HepG2 (cell line): ENCODE measurements at regions not wholly inside any gene's neighbourhood (a gene's known extent, or its start where the extent isn't known, plus 50 kb on each side); places are given as distances from the start of the nearest gene placed in this dataset.

Experiments used
- ADNP ChIP-seq: sonication (generic); formaldehyde crosslinking; IDR thresholded peaks from 2 replicates; pipeline ENCODE4 v1.4.0; 2020; ENCODE audit warnings: missing genetic modification reagents
- ATRX ChIP-seq: sonication (generic); formaldehyde crosslinking; IDR thresholded peaks from 2 replicates; pipeline ENCODE4 v1.4.0; 2020; ENCODE audit warnings: missing genetic modification reagents, borderline replicate concordance
- HOXA7 ChIP-seq: sonication (generic); formaldehyde crosslinking; IDR thresholded peaks from 2 replicates; pipeline ENCODE4 v1.8.1; 2022; ENCODE audit warnings: mild to moderate bottlenecking, missing genetic modification reagents, moderate library complexity
- RBFOX2 ChIP-seq: fragments of 200-400 bp; formaldehyde crosslinking; IDR thresholded peaks from 2 replicates; pipeline ENCODE4 v1.6.1; 2017; ENCODE audit warnings: low read depth, mild to moderate bottlenecking, low read length
- SP5 ChIP-seq: IDR thresholded peaks from 2 replicates; pipeline ENCODE4 v1.6.1; 2016; ENCODE audit warnings: low read depth, borderline replicate concordance
- ZFX ChIP-seq: sonication (generic); formaldehyde crosslinking; IDR thresholded peaks from 2 replicates; pipeline ENCODE4 v1.4.0; 2020; ENCODE audit warnings: mild to moderate bottlenecking, low read depth, missing genetic modification reagents, moderate library complexity
- ZMYM3 ChIP-seq: sonication (generic); formaldehyde crosslinking; IDR thresholded peaks from 2 replicates; pipeline ENCODE4 v1.5.1; 2020; ENCODE audit warnings: mild to moderate bottlenecking, missing genetic modification reagents
- ZNF451 ChIP-seq: sonication (generic); formaldehyde crosslinking; IDR thresholded peaks from 2 replicates; pipeline ENCODE4 v1.5.0; 2020; ENCODE audit warnings: mild to moderate bottlenecking, missing genetic modification reagents
- ZNF549 ChIP-seq: sonication (generic); formaldehyde crosslinking; IDR thresholded peaks from 2 replicates; pipeline ENCODE4 v1.5.0; 2020; ENCODE audit warnings: missing genetic modification reagents
- TF ChIP-seq, protein P1 (sequence below): sonication (generic); formaldehyde crosslinking; IDR thresholded peaks from one replicate; pipeline ENCODE4 v1.5.1; 2020; ENCODE audit warnings: mild to moderate bottlenecking, missing genetic modification reagents; ENCODE audit errors: not compliant biosample characterization
- TF ChIP-seq, protein P2 (sequence below): sonication (generic); formaldehyde crosslinking; IDR thresholded peaks from 2 replicates; pipeline ENCODE4 v1.5.0; 2020; ENCODE audit warnings: mild to moderate bottlenecking, missing genetic modification reagents
- TF ChIP-seq, protein P3 (sequence below): IDR thresholded peaks from 2 replicates; pipeline ENCODE4 v1.6.1; 2012; ENCODE audit warnings: low read length, improper control_type of control experiment
- TF ChIP-seq, protein P4 (sequence below): sonication (generic); formaldehyde crosslinking; IDR thresholded peaks from 2 replicates; pipeline ENCODE4 v1.4.0; 2020; ENCODE audit warnings: missing genetic modification reagents; ENCODE audit errors: not compliant biosample characterization
- TF ChIP-seq, protein P5 (sequence below): sonication (generic); formaldehyde crosslinking; IDR thresholded peaks from 2 replicates; pipeline ENCODE4 v1.8.1; 2023; ENCODE audit warnings: mild to moderate bottlenecking, moderate library complexity, missing genetic modification reagents

DNA sequence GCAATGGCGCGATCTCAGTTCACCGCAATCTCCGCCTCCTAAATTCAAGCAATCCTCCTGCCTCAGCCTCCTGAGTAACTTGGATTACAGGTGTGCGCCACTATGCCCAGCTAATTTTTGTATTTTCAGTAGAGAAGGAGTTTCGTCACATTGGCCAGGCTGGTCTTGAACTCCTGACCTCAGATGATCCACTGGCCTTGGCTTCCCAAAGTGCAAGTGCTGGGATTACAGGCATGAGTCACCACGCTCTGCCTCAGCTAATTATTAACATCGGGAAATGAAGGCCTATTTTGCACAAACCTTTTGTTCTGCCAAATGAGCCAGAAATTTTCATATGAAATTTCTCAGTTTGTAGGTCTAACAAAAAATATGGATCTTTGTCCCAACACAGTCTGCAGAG is 106.7 kb upstream of the ODAD2 start (continued):
- TF ChIP-seq, protein P1, sequence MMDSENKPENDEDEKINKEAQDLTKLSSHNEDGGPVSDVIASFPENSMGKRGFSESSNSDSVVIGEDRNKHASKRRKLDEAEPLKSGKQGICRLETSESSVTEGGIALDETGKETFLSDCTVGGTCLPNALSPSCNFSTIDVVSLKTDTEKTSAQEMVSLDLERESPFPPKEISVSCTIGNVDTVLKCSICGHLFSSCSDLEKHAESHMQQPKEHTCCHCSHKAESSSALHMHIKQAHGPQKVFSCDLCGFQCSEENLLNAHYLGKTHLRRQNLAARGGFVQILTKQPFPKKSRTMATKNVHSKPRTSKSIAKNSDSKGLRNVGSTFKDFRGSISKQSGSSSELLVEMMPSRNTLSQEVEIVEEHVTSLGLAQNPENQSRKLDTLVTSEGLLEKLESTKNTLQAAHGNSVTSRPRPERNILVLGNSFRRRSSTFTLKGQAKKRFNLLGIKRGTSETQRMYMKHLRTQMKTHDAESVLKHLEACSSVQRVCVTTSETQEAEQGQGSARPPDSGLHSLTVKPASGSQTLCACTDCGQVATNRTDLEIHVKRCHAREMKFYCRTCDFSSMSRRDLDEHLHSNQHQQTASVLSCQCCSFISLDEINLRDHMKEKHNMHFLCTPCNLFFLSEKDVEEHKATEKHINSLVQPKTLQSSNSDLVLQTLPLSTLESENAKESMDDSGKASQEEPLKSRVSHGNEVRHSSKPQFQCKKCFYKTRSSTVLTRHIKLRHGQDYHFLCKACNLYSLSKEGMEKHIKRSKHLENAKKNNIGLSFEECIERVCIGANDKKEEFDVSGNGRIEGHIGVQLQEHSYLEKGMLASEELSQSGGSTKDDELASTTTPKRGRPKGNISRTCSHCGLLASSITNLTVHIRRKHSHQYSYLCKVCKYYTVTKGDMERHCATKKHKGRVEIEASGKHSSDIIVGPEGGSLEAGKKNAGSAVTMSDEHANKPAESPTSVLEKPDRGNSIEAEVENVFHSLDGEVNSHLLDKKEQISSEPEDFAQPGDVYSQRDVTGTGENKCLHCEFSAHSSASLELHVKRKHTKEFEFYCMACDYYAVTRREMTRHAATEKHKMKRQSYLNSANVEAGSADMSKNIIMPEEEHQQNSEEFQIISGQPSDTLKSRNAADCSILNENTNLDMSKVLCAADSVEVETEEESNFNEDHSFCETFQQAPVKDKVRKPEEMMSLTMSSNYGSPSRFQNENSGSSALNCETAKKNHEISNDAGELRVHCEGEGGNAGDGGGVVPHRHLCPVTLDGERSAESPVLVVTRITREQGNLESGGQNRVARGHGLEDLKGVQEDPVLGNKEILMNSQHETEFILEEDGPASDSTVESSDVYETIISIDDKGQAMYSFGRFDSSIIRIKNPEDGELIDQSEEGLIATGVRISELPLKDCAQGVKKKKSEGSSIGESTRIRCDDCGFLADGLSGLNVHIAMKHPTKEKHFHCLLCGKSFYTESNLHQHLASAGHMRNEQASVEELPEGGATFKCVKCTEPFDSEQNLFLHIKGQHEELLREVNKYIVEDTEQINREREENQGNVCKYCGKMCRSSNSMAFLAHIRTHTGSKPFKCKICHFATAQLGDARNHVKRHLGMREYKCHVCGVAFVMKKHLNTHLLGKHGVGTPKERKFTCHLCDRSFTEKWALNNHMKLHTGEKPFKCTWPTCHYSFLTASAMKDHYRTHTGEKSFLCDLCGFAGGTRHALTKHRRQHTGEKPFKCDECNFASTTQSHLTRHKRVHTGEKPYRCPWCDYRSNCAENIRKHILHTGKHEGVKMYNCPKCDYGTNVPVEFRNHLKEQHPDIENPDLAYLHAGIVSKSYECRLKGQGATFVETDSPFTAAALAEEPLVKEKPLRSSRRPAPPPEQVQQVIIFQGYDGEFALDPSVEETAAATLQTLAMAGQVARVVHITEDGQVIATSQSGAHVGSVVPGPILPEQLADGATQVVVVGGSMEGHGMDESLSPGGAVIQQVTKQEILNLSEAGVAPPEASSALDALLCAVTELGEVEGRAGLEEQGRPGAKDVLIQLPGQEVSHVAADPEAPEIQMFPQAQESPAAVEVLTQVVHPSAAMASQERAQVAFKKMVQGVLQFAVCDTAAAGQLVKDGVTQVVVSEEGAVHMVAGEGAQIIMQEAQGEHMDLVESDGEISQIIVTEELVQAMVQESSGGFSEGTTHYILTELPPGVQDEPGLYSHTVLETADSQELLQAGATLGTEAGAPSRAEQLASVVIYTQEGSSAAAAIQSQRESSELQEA (CRISPR knock-in tag) = no peak
- TF ChIP-seq, protein P2, sequence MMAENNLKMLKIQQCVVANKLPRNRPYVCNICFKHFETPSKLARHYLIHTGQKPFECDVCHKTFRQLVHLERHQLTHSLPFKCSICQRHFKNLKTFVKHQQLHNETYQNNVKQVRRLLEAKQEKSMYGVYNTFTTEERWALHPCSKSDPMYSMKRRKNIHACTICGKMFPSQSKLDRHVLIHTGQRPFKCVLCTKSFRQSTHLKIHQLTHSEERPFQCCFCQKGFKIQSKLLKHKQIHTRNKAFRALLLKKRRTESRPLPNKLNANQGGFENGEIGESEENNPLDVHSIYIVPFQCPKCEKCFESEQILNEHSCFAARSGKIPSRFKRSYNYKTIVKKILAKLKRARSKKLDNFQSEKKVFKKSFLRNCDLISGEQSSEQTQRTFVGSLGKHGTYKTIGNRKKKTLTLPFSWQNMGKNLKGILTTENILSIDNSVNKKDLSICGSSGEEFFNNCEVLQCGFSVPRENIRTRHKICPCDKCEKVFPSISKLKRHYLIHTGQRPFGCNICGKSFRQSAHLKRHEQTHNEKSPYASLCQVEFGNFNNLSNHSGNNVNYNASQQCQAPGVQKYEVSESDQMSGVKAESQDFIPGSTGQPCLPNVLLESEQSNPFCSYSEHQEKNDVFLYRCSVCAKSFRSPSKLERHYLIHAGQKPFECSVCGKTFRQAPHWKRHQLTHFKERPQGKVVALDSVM = no peak
- TF ChIP-seq ADNP (CRISPR knock-in tag) = 0 out of 2 replicates have a peak, but pooled peaks have one; percentile 28
- TF ChIP-seq ZNF549 (CRISPR knock-in tag) = no peak
- TF ChIP-seq, protein P3, sequence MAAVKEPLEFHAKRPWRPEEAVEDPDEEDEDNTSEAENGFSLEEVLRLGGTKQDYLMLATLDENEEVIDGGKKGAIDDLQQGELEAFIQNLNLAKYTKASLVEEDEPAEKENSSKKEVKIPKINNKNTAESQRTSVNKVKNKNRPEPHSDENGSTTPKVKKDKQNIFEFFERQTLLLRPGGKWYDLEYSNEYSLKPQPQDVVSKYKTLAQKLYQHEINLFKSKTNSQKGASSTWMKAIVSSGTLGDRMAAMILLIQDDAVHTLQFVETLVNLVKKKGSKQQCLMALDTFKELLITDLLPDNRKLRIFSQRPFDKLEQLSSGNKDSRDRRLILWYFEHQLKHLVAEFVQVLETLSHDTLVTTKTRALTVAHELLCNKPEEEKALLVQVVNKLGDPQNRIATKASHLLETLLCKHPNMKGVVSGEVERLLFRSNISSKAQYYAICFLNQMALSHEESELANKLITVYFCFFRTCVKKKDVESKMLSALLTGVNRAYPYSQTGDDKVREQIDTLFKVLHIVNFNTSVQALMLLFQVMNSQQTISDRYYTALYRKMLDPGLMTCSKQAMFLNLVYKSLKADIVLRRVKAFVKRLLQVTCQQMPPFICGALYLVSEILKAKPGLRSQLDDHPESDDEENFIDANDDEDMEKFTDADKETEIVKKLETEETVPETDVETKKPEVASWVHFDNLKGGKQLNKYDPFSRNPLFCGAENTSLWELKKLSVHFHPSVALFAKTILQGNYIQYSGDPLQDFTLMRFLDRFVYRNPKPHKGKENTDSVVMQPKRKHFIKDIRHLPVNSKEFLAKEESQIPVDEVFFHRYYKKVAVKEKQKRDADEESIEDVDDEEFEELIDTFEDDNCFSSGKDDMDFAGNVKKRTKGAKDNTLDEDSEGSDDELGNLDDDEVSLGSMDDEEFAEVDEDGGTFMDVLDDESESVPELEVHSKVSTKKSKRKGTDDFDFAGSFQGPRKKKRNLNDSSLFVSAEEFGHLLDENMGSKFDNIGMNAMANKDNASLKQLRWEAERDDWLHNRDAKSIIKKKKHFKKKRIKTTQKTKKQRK = no peak
- TF ChIP-seq, protein P4, sequence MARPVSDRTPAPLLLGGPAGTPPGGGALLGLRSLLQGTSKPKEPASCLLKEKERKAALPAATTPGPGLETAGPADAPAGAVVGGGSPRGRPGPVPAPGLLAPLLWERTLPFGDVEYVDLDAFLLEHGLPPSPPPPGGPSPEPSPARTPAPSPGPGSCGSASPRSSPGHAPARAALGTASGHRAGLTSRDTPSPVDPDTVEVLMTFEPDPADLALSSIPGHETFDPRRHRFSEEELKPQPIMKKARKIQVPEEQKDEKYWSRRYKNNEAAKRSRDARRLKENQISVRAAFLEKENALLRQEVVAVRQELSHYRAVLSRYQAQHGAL (CRISPR knock-in tag) = no peak
- TF ChIP-seq ZMYM3 (CRISPR knock-in tag) = 0 out of 2 replicates have a peak, but pooled peaks have one; percentile 35
- TF ChIP-seq HOXA7 (CRISPR knock-in tag) = no peak
- TF ChIP-seq, protein P5, sequence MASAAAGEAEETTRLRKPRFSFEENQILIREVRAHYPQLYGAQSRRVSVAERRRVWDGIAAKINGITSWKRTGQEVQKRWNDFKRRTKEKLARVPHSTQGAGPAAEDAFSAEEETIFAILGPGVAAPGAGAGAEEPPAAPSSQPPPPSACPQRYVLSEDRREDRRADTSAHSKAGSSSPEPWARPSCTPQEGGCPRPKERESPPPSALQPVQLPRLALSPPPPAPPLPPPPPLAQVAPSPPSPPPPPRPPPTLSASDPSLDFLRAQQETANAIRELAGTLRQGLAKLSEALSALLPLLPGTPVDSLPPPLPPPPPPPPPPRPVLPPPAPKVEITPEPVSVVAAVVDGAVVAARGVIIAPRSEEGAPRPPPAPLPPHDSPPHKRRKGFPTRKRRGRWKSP (CRISPR knock-in tag) = no peak
- no peak for TF ChIP-seq SP5 (CRISPR knock-in tag)
- TF ChIP-seq RBFOX2 = no peak
- TF ChIP-seq ATRX = no peak
- no peak for TF ChIP-seq ZFX (CRISPR knock-in tag)
- TF ChIP-seq ZNF451 (CRISPR knock-in tag) = no peak
